Liver (tissue), 8 donors: ENCODE measurements at regions not wholly inside any gene's neighbourhood (a gene's known extent, or its start where the extent isn't known, plus 50 kb on each side); places are given as distances from the start of the nearest gene placed in this dataset.

Experiments
- DNase-seq: peaks from one replicate; pipeline ENCODE4 v3.0.0-alpha.2; 2017; ENCODE audit warnings: low spot score
- H3K27ac ChIP-seq, 2 donors: one replicate each; pipeline ENCODE4 v1.7.0; 2013; ENCODE audit warnings: inconsistent platforms in 2 of 2, low read length in 2 of 2, control low read depth in 1 of 2, low read depth in 1 of 2, mild to moderate bottlenecking in 1 of 2
- H3K27me3 ChIP-seq, 4 donors: one replicate each; pipeline versions ENCODE4 v1.6.1 to v1.7.0; 2013; ENCODE audit warnings: low read length in 3 of 4, inconsistent platforms in 1 of 4, mild to moderate bottlenecking in 1 of 4, moderate library complexity in 1 of 4; ENCODE audit not compliant: control insufficient read depth in 4 of 4, insufficient read depth in 4 of 4
- H3K36me3 ChIP-seq, 4 donors: one replicate each; pipeline versions ENCODE4 v1.6.1 to v1.7.0; 2013; ENCODE audit warnings: low read length in 3 of 4, mild to moderate bottlenecking in 3 of 4, low read depth in 1 of 4, moderate library complexity in 1 of 4; ENCODE audit not compliant: control insufficient read depth in 4 of 4, insufficient read depth in 3 of 4
- H3K4me1 ChIP-seq, 4 donors: one replicate each; pipeline versions ENCODE4 v1.6.1 to v1.7.0; 2013; ENCODE audit warnings: low read length in 3 of 4, mild to moderate bottlenecking in 3 of 4, moderate library complexity in 1 of 4; ENCODE audit not compliant: control insufficient read depth in 4 of 4, insufficient read depth in 4 of 4
- H3K4me3 ChIP-seq, 3 donors: one replicate each; pipeline versions ENCODE4 v1.6.1 to v1.7.0; 2013; ENCODE audit warnings: low read length in 3 of 3, control low read depth in 1 of 3, low read depth in 1 of 3, mild to moderate bottlenecking in 1 of 3
- H3K9ac ChIP-seq, 2 donors: one replicate each; pipeline ENCODE4 v1.7.0; 2013; ENCODE audit warnings: low read length in 2 of 2, mild to moderate bottlenecking in 2 of 2, moderate library complexity in 2 of 2, control low read depth in 1 of 2, low read depth in 1 of 2
- H3K9me3 ChIP-seq, 4 donors: one replicate each; pipeline versions ENCODE4 v1.6.1 to v1.7.0; 2013; ENCODE audit warnings: low read length in 3 of 4; ENCODE audit not compliant: control insufficient read depth in 4 of 4
- ATF3 ChIP-seq: IDR thresholded peaks from 2 replicates; pipeline ENCODE4 v1.6.1; 2016; ENCODE audit warnings: antibody characterized with exemption
- CTCF ChIP-seq: fragments of 150-350 bp; IDR thresholded peaks from 2 replicates; pipeline ENCODE4 v1.5.1; 2017; ENCODE audit warnings: improper control_type of control experiment, low read depth, low read length; ENCODE audit not compliant: missing input control
- EGR1 ChIP-seq, 2 donors: IDR thresholded peaks; 2 replicates each; pipeline ENCODE4 v1.6.1; 2016 to 2018; ENCODE audit warnings: antibody characterized with exemption in 2 of 2, low read depth in 2 of 2
- FOXA1 ChIP-seq: IDR thresholded peaks from 2 replicates; pipeline ENCODE4 v1.6.1; 2016; ENCODE audit warnings: antibody characterized with exemption
- FOXA2 ChIP-seq: IDR thresholded peaks from 2 replicates; pipeline ENCODE4 v1.6.1; 2016; ENCODE audit warnings: antibody characterized with exemption
- GABPA ChIP-seq, 2 donors: IDR thresholded peaks in 1 of 2; conservative IDR thresholded peaks in 1 of 2; 2 replicates each; pipeline ENCODE4 v1.6.1; 2016; ENCODE audit warnings: antibody characterized with exemption in 2 of 2, mild to moderate bottlenecking in 1 of 2, moderate library complexity in 1 of 2
- HNF4A ChIP-seq, 2 donors: conservative IDR thresholded peaks; 2 replicates each; pipeline ENCODE4 v1.6.1; 2016; ENCODE audit warnings: antibody characterized with exemption in 2 of 2, mild to moderate bottlenecking in 2 of 2
- HNF4G ChIP-seq: IDR thresholded peaks from 2 replicates; pipeline ENCODE4 v1.6.1; 2016; ENCODE audit warnings: antibody characterized with exemption
- JUND ChIP-seq, 2 donors: IDR thresholded peaks; 2 replicates each; pipeline ENCODE4 v1.6.1; 2016; ENCODE audit warnings: antibody characterized with exemption in 2 of 2
- MAX ChIP-seq: IDR thresholded peaks from 2 replicates; pipeline ENCODE4 v1.6.1; 2016; ENCODE audit warnings: antibody characterized with exemption
- NR2F2 ChIP-seq: IDR thresholded peaks from 2 replicates; pipeline ENCODE4 v1.6.1; 2016; ENCODE audit warnings: antibody characterized with exemption
- RAD21 ChIP-seq, 2 donors: IDR thresholded peaks; 2 replicates each; pipeline ENCODE4 v1.6.1; 2016; ENCODE audit warnings: antibody characterized with exemption in 2 of 2, mild to moderate bottlenecking in 2 of 2
- REST ChIP-seq: IDR thresholded peaks from 2 replicates; pipeline ENCODE4 v1.6.1; 2016; ENCODE audit warnings: antibody characterized with exemption, mild to moderate bottlenecking
- RXRA ChIP-seq, 2 donors: IDR thresholded peaks; 2 replicates each; pipeline ENCODE4 v1.6.1; 2017 to 2018; ENCODE audit warnings: antibody characterized with exemption in 2 of 2, mild to moderate bottlenecking in 1 of 2
- SP1 ChIP-seq: IDR thresholded peaks from 2 replicates; pipeline ENCODE4 v1.6.1; 2018; ENCODE audit warnings: antibody characterized with exemption, mild to moderate bottlenecking
- TAF1 ChIP-seq: conservative IDR thresholded peaks from 2 replicates; pipeline ENCODE4 v1.6.1; 2016; ENCODE audit warnings: antibody characterized with exemption, mild to moderate bottlenecking
- YY1 ChIP-seq: IDR thresholded peaks from 2 replicates; pipeline ENCODE4 v1.6.1; 2016; ENCODE audit warnings: antibody characterized with exemption, mild to moderate bottlenecking
- ZBTB33 ChIP-seq: IDR thresholded peaks from 2 replicates; pipeline ENCODE4 v1.6.1; 2016; ENCODE audit warnings: antibody characterized with exemption
- WGBS: extraction: QIAGEN DNeasy Blood & Tissue Kit; methylation state at CpG from one replicate; pipeline ENCODE4 v1.1.7; 2013; 5-methylcytosine and 5-hydroxymethylcytosine counted together
- donor health status: healthy.
- donor health status: healthy.
- donor health status: healthy.
- donor health status: healthy.
- donor health status: healthy.

GRCh38 chr12:126038434-126038833 is 973.2 kb downstream of the AACS start:
- H3K36me3 ChIP-seq, result no peaks in the 10 kb centered on the region
- H3K4me1 ChIP-seq, result peaks cover 0 to 7% (median 3%) of the 10 kb centered on the region in 4 donors
- no peak overlapping the region for H3K9ac ChIP-seq
- H3K9me3 ChIP-seq, result peaks cover 0 to 3% (median 0%) of the 10 kb centered on the region in 4 donors
- no peaks in the 10 kb centered on the region for H3K27me3 ChIP-seq
- no peak overlapping the region for H3K27ac ChIP-seq
- 71% methylated on average over 1 of the region's 1 CpG for WGBS
- no peak for TF ChIP-seq FOXA1
- TF ChIP-seq FOXA2, result no peak
- no peak for TF ChIP-seq RXRA (IDR thresholded peaks at IDR 0.05)
- no peak for TF ChIP-seq EGR1 (IDR thresholded peaks at IDR 0.05; ENCODE audit: low read depth in 2 of 2)
- TF ChIP-seq YY1, result no peak
- TF ChIP-seq NR2F2, result no peak
- no peak for TF ChIP-seq MAX
- TF ChIP-seq CTCF, result no peak
- TF ChIP-seq TAF1, result no peak
- no peak for TF ChIP-seq HNF4A (conservative IDR thresholded peaks at IDR 0.05)
- TF ChIP-seq RAD21 (IDR thresholded peaks at IDR 0.05), result no peak
- no peak for TF ChIP-seq REST
- TF ChIP-seq GABPA (IDR thresholded peaks at IDR 0.05 in 1 of 2, conservative IDR thresholded peaks at IDR 0.05 in 1 of 2), result no peak
- TF ChIP-seq JUND (IDR thresholded peaks at IDR 0.05), result no peak
- TF ChIP-seq ZBTB33, result no peak
- no peak for TF ChIP-seq HNF4G
- TF ChIP-seq SP1, result no peak
- no peak for TF ChIP-seq ATF3
- no peak overlapping the region for H3K4me3 ChIP-seq
- DNase-seq, result no peak

- no peak for DNase-seq
- Histone ChIP-seq H3K4me1 (no peaks in the 10 kb centered on the region), H3K36me3 (no peaks in the 10 kb centered on the region), H3K4me3 (no peak overlapping the region), H3K27me3 (no peaks in the 10 kb centered on the region), H3K27ac (no peak overlapping the region), H3K9me3 (peaks cover 0 to 3% (median 0%) of the 10 kb centered on the region in 4 donors), H3K9ac (no peak overlapping the region)
- 75% methylated on average over 5 of the region's 5 CpGs for WGBS
- TF ChIP-seq REST, result no peak
- no peak for TF ChIP-seq HNF4G
- no peak for TF ChIP-seq ZBTB33
- no peak for TF ChIP-seq TAF1
- no peak for TF ChIP-seq FOXA2
- no peak for TF ChIP-seq YY1
- TF ChIP-seq RAD21 (IDR thresholded peaks at IDR 0.05), result no peak
- TF ChIP-seq GABPA (IDR thresholded peaks at IDR 0.05 in 1 of 2, conservative IDR thresholded peaks at IDR 0.05 in 1 of 2), result no peak
- no peak for TF ChIP-seq SP1
These were observed 975.1 kb downstream of the AACS start for GRCh38 chr12:126040307-126040706.
